Thymus (tissue), 11 donors: ENCODE measurements at regions not wholly inside any gene's neighbourhood (a gene's known extent, or its start where the extent isn't known, plus 50 kb on each side); places are given as distances from the start of the nearest gene placed in this dataset.

Experiments used
- DNase-seq, 9 donors: peaks; one replicate each; pipeline ENCODE4 v3.0.0-alpha.2; 2013; ENCODE audit warnings: low spot score in 9 of 9, low read depth in 6 of 9, missing footprints in 1 of 9
- H3K27ac ChIP-seq, 2 donors: one replicate each; pipeline ENCODE4 v1.5.1; 2013; ENCODE audit warnings: control low read depth in 1 of 2, low read depth in 1 of 2, low read length in 1 of 2, mild to moderate bottlenecking in 1 of 2, moderate library complexity in 1 of 2
- H3K27me3 ChIP-seq, 2 donors: one replicate each; pipeline ENCODE4 v1.5.1; 2013; ENCODE audit warnings: low read length in 1 of 2; ENCODE audit not compliant: control insufficient read depth in 2 of 2, insufficient read depth in 1 of 2
- H3K36me3 ChIP-seq, 2 donors: one replicate each; pipeline ENCODE4 v1.5.1; 2013; ENCODE audit warnings: low read length in 1 of 2, mild to moderate bottlenecking in 1 of 2, moderate library complexity in 1 of 2; ENCODE audit not compliant: control insufficient read depth in 2 of 2, insufficient read depth in 2 of 2
- H3K4me1 ChIP-seq, 2 donors: one replicate each; pipeline ENCODE4 v1.5.1; 2013; ENCODE audit warnings: low read length in 2 of 2; ENCODE audit not compliant: control insufficient read depth in 2 of 2, insufficient read depth in 2 of 2
- H3K4me3 ChIP-seq, 2 donors: one replicate each; pipeline ENCODE4 v1.5.1; 2013; ENCODE audit warnings: low read length in 2 of 2, control low read depth in 1 of 2, mild to moderate bottlenecking in 1 of 2
- H3K9me3 ChIP-seq, 2 donors: one replicate each; pipeline ENCODE4 v1.5.1; 2013; ENCODE audit warnings: low read length in 1 of 2, mild to moderate bottlenecking in 1 of 2; ENCODE audit not compliant: control insufficient read depth in 2 of 2, insufficient read depth in 1 of 2
- WGBS: extraction: QIAGEN DNeasy Blood & Tissue Kit; methylation state at CpG from one replicate; pipeline ENCODE4 v1.1.7; 2013; 5-methylcytosine and 5-hydroxymethylcytosine counted together
- donor health status: healthy.

DNA sequence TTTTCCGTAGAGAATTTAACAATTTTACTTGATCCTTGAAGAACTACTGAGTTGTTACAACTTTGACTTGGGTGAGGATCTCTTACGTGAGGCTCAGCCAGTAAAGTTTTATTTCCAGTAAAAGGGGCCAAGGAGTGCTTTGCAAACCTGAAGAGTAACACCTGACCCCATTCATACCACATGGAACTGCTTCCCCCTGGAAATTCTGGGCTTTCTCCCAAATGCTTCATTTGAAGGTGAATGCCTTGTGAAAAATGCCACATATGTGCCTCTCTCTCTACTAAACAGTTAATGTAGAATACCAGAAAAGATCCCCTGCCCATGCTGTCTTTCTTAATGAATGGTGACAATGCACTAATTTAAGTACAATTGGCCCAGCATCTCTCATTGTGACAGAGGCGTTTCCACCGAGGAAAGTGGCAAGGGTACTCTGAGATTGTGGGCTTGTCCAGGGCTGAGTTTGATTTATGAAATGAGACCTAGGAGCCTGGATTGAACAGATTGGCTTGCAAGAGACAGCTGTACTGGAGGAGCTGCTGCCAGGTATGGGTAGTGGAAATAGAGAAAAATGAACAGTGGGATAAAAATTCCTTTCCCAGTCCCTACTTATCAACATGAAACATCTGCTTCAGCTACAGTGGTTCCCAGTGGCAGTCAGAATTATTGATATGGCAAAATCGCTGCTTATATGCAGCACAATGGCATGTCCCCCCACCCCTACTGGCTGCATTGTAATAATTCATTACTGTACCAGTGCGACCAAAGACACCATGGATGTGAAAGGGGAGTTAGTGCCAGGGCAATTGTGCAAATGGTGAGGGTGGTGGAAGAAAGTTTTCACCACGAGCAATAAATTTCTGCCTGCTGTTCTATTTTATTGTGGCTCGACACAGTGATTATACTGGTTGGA is 843.7 kb upstream of the WWC1 start:
- no peak overlapping the region for H3K4me3 ChIP-seq
- no peaks in the 10 kb centered on the region for H3K9me3 ChIP-seq
- 70% methylated on average over 8 of the region's 8 CpGs for WGBS
- no peaks in the 10 kb centered on the region for H3K4me1 ChIP-seq
- H3K36me3 ChIP-seq = no peaks in the 10 kb centered on the region
- H3K27me3 ChIP-seq = no peaks in the 10 kb centered on the region
- H3K27ac ChIP-seq = no peak overlapping the region
- DNase-seq = no peak

GRCh38 chr5:167448376-167448775 is 843.1 kb upstream of the WWC1 start:
- no peaks in the 10 kb centered on the region for H3K27me3 ChIP-seq
- no peak overlapping the region for H3K4me3 ChIP-seq
- H3K27ac ChIP-seq = no peak overlapping the region
- DNase-seq = no peak
- 78% methylated on average over 7 of the region's 7 CpGs for WGBS
- no peaks in the 10 kb centered on the region for H3K4me1 ChIP-seq
- no peaks in the 10 kb centered on the region for H3K9me3 ChIP-seq
- no peaks in the 10 kb centered on the region for H3K36me3 ChIP-seq

GRCh38 chr5:167451076-167451475 is 840.4 kb upstream of the WWC1 start:
- no peak overlapping the region for H3K4me3 ChIP-seq
- no peak overlapping the region for H3K27ac ChIP-seq

GRCh38 chr5:167452136-167452535 is 839.3 kb upstream of the WWC1 start:
- no peaks in the 10 kb centered on the region for H3K36me3 ChIP-seq
- DNase-seq = no peak
- H3K27ac ChIP-seq = no peak overlapping the region
- no peaks in the 10 kb centered on the region for H3K27me3 ChIP-seq
- 97% methylated on average over 4 of the region's 4 CpGs for WGBS
- H3K4me1 ChIP-seq = no peaks in the 10 kb centered on the region
- no peak overlapping the region for H3K4me3 ChIP-seq
- H3K9me3 ChIP-seq = no peaks in the 10 kb centered on the region

More at GRCh38 chr5:167451076-167451475, 840.4 kb upstream of the WWC1 start:
- Histone ChIP-seq H3K9me3 (no peaks in the 10 kb centered on the region), H3K27me3 (no peaks in the 10 kb centered on the region), H3K36me3 (no peaks in the 10 kb centered on the region), H3K4me1 (no peaks in the 10 kb centered on the region)
- no peak for DNase-seq
- 95% methylated on average over 7 of the region's 7 CpGs for WGBS

DNA sequence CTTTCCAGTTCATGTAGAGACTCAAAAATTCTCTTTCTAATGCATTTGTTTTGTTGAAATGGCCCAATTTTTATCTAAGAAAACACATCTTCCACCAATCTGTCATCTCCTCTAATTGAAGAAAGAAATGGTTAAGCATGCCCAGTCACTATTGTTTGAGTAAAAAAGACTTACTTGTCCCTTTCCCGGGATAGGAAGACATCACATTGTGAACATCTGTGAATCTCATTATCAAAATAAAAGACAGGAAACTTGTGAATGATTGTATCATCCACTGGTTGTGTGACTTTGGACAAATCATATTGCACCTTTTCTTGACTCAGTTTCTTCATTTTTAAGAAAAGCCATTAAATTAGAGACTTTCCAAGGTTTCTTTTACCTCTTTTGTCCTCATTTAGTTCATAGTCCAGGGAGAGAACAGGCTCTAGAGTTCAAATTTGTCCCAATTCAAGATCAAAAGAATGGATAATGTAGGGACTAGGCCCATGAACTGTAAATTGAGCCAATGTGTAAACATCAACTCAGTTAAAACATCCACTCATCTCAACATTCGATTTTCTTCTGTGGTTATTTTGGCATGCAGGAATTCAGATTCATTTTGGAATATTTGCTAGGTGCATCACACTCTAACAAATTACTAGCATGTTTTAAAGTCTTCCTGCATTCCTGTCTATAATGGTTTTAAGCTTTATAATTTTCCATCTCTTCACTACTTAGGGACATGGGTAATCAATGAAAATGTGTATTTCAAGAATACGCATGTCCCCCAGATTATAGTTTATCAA is 838.0 kb upstream of the WWC1 start:
- 81% methylated on average over 3 of the region's 3 CpGs for WGBS
- no peak overlapping the region for H3K27ac ChIP-seq
- no peak overlapping the region for H3K4me3 ChIP-seq
- no peak for DNase-seq
- no peaks in the 10 kb centered on the region for H3K27me3 ChIP-seq
- H3K36me3 ChIP-seq = no peaks in the 10 kb centered on the region
- H3K9me3 ChIP-seq = no peaks in the 10 kb centered on the region
- no peaks in the 10 kb centered on the region for H3K4me1 ChIP-seq

- DNase-seq = no peak
- H3K27me3 ChIP-seq = no peaks in the 10 kb centered on the region
- no peaks in the 10 kb centered on the region for H3K36me3 ChIP-seq
- no peaks in the 10 kb centered on the region for H3K4me1 ChIP-seq
- no peak overlapping the region for H3K27ac ChIP-seq
- WGBS = 92% methylated on average over 4 of the region's 4 CpGs
- H3K4me3 ChIP-seq = no peak overlapping the region
- no peaks in the 10 kb centered on the region for H3K9me3 ChIP-seq
Observed at GRCh38 chr5:167458412-167458811, 833.0 kb upstream of the WWC1 start.

- H3K27ac ChIP-seq = no peak overlapping the region
- 67% methylated on average over 4 of the region's 4 CpGs for WGBS
- no peaks in the 10 kb centered on the region for H3K4me1 ChIP-seq
- no peak overlapping the region for H3K4me3 ChIP-seq
- no peaks in the 10 kb centered on the region for H3K36me3 ChIP-seq
- no peaks in the 10 kb centered on the region for H3K27me3 ChIP-seq
- DNase-seq = no peak
- H3K9me3 ChIP-seq = no peaks in the 10 kb centered on the region
Observed at GRCh38 chr5:167460449-167461020, 830.9 kb upstream of the WWC1 start.

- Histone ChIP-seq H3K36me3 (no peaks in the 10 kb centered on the region), H3K27ac (no peak overlapping the region), H3K9me3 (no peaks in the 10 kb centered on the region), H3K4me1 (no peaks in the 10 kb centered on the region), H3K4me3 (no peak overlapping the region), H3K27me3 (no peaks in the 10 kb centered on the region)
- 98% methylated on average over 1 of the region's 1 CpG for WGBS
- no peak for DNase-seq
Observed at GRCh38 chr5:167463939-167464338, 827.5 kb upstream of the WWC1 start.

DNA sequence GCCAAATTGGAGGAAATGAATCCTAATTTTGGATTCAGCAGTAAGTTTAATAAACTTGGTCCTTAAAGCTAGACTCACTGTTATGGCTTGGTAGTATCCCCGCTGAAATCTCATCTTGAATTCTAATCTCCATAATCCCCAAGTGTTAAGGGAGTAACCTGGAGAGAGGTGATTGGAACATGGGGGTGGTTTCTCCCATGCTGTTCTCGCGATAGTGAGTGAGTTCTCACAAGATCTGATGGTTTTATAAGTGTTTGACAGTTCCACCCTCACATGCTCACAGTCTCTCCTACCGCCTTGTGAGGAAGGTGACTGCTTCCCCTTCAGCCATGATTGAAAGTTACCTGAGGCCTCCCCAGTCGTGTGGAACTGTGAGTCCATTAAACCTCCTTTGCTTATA is 824.5 kb upstream of the WWC1 start:
- H3K4me3 ChIP-seq = no peak overlapping the region
- H3K4me1 ChIP-seq = no peaks in the 10 kb centered on the region
- no peaks in the 10 kb centered on the region for H3K9me3 ChIP-seq
- H3K27ac ChIP-seq = no peak overlapping the region
- H3K27me3 ChIP-seq = no peaks in the 10 kb centered on the region
- no peak for DNase-seq
- no peaks in the 10 kb centered on the region for H3K36me3 ChIP-seq
- 84% methylated on average over 5 of the region's 5 CpGs for WGBS
